ENCODE measurements at regions not wholly inside any gene's neighbourhood (a gene's known extent, or its start where the extent isn't known, plus 50 kb on each side); places are given as distances from the start of the nearest gene placed in this dataset.

- no peak for TF ChIP-seq POLR2A (IDR thresholded peaks at IDR 0.05; ENCODE audit: low read length)
- TF ChIP-seq GATA1 (IDR thresholded peaks at IDR 0.05; ENCODE audit: low read depth, low read length) = no peak
These were observed 114.7 kb downstream of the RTP5 start for GRCh38 chr2:241984271-241984655.

Measured in erythroblast (primary cell).